NCI-H2081 (cell line): ENCODE measurements at regions not wholly inside any gene's neighbourhood (a gene's known extent, or its start where the extent isn't known, plus 50 kb on each side); places are given as distances from the start of the nearest gene placed in this dataset.
A peak's percentile ranks its signal among the peaks of the same experiment; 100 is the strongest.

Experiments
- DNase-seq, 2 experiments: peaks; one replicate each; lab custom pipeline; 2025; lab: John Stamatoyannopoulos, UW

GRCh38 chr18:41753826-41754225 lies 201.2 kb upstream of the PIK3C3 start:
- DNase-seq, result no peak

DNA sequence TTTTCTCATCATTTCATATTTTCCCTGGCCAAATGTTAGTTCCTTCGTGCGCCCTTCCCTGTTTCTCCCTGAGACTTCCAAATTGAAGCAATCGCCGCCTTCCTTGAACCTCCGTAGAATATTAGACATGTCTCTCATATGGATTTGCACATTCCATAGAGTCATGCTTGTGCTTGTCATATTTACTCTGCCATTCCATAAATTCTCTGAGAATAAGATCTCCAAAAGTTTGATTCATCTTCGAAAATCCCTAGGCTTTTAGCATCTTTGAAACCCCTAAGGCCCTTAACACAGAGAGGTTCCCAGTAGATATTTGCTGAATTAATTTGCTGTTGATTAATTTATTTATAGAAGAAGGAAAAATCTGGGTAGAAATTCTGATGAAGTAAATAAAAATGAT lies 202.2 kb upstream of the PIK3C3 start:
- no peak for DNase-seq

GRCh38 chr18:41751652-41752051 lies 203.4 kb upstream of the PIK3C3 start:
- DNase-seq, result no peak

GRCh38 chr18:41751161-41751560 lies 203.9 kb upstream of the PIK3C3 start:
- no peak for DNase-seq

DNA sequence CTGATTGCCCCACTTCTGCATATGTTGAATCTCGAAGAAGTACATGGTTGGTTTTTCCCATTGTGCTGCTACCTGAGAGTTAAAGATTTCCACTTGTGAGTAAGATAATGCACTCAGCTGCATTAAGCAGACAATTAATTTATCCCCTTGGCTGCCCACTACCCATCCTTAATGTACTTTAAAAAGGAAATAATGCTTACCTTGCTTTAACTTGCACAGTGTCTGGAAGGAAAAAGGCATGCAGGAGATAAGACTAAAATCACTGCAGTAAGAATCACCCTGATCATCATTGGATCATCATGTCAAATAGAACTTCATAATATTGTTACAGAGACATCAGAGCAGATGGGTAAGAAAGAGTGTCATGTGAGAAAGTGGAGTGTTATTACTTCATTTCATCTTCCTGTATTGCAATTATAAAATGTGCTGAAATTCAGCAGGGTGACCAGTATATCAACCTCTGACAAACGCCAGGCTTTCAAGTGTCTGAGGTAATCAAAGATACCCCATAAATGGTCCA lies 207.3 kb upstream of the PIK3C3 start:
- DNase-seq, result no peak

- peak; percentile 81 to 86 for DNase-seq
Measured at GRCh38 chr18:41745166-41746049, 209.6 kb upstream of the PIK3C3 start.

DNA sequence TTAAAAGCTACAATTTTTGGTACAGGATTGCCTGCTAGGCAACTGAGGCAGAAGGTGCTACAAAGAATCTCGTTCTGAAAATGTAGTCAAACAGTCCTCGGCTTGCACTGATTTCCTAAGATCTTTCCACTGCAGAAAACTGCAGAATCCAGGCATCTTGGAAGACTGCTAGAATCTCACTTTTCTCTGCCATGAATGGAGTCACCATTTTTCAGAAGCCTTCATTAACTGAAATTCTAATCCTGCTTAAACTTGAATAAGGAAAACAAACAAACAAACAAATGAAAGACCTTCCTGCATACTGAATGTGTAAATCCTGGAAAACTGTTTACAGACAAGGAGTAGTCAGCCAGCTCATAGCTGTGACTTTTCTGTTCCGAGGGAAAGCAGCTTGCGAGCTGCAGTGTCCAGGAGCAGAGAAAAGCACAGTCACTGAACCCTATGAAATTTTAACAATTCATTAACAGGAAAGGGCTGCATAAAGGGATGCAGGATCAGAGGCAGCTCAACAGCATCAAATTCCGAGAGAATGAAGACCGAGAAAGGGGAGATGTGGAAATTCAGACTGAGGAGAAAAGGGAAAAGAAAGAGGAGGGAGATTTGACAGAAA lies 210.5 kb upstream of the PIK3C3 start:
- peak; percentile 6 to 30 for DNase-seq

DNA sequence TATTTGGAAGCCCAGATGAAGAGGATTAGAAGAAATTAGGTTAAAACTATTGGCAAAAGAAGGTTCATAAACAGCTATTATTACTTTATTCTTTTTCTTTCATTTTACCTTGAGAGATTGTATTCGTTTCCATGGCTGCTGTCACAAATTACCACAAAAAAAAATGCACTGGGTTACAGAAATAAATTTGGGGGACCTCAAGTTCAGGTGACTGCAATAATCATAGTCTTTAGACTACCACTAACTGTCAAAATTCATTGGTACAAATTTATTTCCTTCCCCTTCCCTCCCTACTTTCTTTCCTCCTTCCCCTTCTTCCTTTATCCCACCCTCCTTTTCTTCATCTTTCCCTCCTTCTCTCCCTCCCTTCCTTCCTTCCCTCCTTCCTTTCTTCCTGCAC lies 217.8 kb upstream of the PIK3C3 start:
- DNase-seq, result no peak

- DNase-seq, result no peak
Measured at GRCh38 chr18:41734917-41735316, 220.1 kb upstream of the PIK3C3 start.

- DNase-seq, result no peak
Measured at GRCh38 chr18:41732356-41732755, 222.7 kb upstream of the PIK3C3 start.

- no peak for DNase-seq
Measured at GRCh38 chr18:41731884-41732283, 223.2 kb upstream of the PIK3C3 start.

DNA sequence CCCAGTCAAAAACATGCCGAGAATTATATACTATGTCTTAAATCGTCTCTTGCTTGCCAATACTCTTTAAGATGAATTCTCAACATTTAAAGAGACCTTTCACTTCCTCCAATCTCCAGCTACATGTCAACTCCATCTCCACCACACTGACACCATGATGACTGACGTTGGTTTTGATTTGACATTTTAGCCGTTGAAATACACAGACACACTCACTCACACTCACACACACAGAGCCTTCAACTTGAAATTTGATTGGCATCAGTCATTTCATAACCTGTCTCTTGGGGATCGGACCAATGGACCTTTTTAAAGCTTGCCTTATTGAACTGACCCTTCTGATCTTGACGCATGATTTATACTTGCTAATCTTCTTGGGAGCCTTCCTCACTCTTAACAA lies 230.8 kb upstream of the PIK3C3 start:
- no peak for DNase-seq

GRCh38 chr18:41721103-41721790 lies 233.8 kb upstream of the PIK3C3 start:
- DNase-seq, result no peak

DNA sequence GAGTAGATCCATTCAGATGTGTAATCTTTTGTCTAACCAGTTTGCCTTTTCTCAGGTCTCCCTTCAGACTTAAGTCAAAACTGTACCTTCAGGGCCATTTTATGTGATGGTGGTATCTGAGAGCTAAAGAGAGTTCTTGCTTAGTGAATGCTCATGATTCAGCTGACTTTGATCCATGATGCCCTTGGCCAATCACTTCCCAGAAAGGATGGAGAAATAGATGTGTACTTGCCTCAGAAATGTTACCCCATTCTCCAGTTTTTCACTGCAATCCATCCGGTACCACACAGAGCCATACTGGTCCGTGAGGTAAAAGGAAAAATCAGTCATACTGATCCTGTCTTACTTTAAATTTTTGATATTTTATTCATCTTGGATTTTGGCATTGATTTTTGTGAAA lies 234.8 kb upstream of the PIK3C3 start:
- DNase-seq, result no peak

- DNase-seq, result no peak
Measured at GRCh38 chr18:41719808-41720207, 235.2 kb upstream of the PIK3C3 start.

DNA sequence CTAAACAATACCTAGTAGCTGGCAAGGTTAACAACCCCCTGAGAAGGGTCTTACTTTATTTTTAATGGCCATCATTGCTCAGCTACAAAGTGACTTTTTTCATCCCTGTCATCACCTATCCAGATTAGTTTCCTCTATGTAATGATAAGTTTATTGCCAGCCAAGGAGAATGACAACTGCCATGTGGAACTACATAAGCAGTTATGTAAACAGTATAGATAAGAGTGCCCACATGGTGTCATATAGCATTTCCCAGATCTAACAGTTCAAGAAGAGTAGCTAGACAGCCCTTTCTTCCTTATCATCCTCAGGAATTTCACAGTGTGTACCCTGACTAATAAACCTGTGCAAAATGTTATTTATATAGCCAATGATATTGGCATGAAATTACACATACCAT lies 240.2 kb upstream of the PIK3C3 start:
- no peak for DNase-seq

GRCh38 chr18:41713969-41714825 lies 240.8 kb upstream of the PIK3C3 start:
- DNase-seq, result no peak

GRCh38 chr18:41706301-41706700 lies 248.7 kb upstream of the PIK3C3 start:
- no peak for DNase-seq

- DNase-seq, result no peak
Measured at GRCh38 chr18:41703744-41704530, 251.1 kb upstream of the PIK3C3 start.

DNA sequence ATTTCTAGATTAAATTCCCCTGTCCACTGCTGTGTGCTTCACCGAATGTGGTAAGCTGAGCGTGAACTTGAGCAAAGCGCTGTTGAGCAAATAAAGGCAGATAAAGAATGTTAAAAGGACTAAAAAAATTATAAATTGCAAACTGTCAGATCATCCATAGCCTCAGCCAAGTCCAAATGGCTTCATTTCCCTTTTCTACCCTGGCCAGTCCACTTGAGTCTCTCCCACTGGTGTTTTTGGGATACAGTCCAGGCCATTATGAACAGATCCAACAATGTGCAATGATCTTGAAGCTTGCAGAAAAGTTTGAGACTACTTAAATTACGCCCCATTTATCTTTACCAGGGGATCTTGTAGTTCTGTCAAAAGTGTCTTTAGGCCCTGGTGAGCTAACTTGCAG lies 254.6 kb upstream of the PIK3C3 start:
- no peak for DNase-seq

GRCh38 chr18:41695441-41695840 lies 259.6 kb upstream of the PIK3C3 start:
- no peak for DNase-seq
